MCF 10A (cell line): ENCODE measurements at regions not wholly inside any gene's neighbourhood (a gene's known extent, or its start where the extent isn't known, plus 50 kb on each side); places are given as distances from the start of the nearest gene placed in this dataset.

Source experiments
- BruUV-seq: library from RNA; stranded (reverse); fragments of 400-500 nt; replicated peaks from 2 replicates; lab custom pipeline; 2021; lab: Mats Ljungman, UMichigan
- CTCF ChIA-PET: fragments of 300-600 bp; sonication (Branson Sonifier 250); formaldehyde crosslinking; extraction: SDS; loops from one replicate; lab custom pipeline; 2021; ENCODE audit warnings: antibody characterized with exemption, inconsistent platforms; lab: Yijun Ruan, JAX
- POLR2A ChIA-PET: fragments of 300-600, 350-650 bp; sonication (Branson Sonifier 250); formaldehyde crosslinking; extraction: SDS; loops from one replicate; lab custom pipeline; 2020; ENCODE audit warnings: antibody characterized with exemption, inconsistent platforms; lab: Yijun Ruan, JAX
- DNase-seq: peaks from one replicate; pipeline ENCODE4 v3.0.0-alpha.2; 2018; ENCODE audit not compliant: unreplicated experiment
- H3K27ac Mint-ChIP-seq: one replicate; pipeline ENCODE4 v1.8.0; 2022; ENCODE audit warnings: mild to moderate bottlenecking, low read depth, mixed read lengths; ENCODE audit not compliant: unreplicated experiment
- H3K27me3 Mint-ChIP-seq: one replicate; pipeline ENCODE4 v1.8.0; 2022; ENCODE audit warnings: mixed read lengths; ENCODE audit not compliant: insufficient read depth, unreplicated experiment
- H3K36me3 Mint-ChIP-seq: one replicate; pipeline ENCODE4 v1.8.0; 2022; ENCODE audit warnings: mild to moderate bottlenecking, moderate library complexity, mixed read lengths; ENCODE audit not compliant: insufficient read depth, unreplicated experiment
- H3K4me1 Mint-ChIP-seq: one replicate; pipeline ENCODE4 v1.8.0; 2022; ENCODE audit warnings: mixed read lengths; ENCODE audit not compliant: insufficient read depth, unreplicated experiment
- H3K4me3 Mint-ChIP-seq: one replicate; pipeline ENCODE4 v1.8.0; 2022; ENCODE audit warnings: mild to moderate bottlenecking, moderate library complexity, mixed read lengths; ENCODE audit not compliant: unreplicated experiment
- H3K9me3 Mint-ChIP-seq: one replicate; pipeline ENCODE4 v1.8.0; 2022; ENCODE audit warnings: mixed read lengths; ENCODE audit not compliant: unreplicated experiment
- CTCF ChIP-seq: fragments of 200-600 bp; IDR thresholded peaks from one replicate; pipeline ENCODE4 v1.8.0; 2022; ENCODE audit warnings: antibody characterized with exemption, mild to moderate bottlenecking; ENCODE audit not compliant: unreplicated experiment
- intact Hi-C: fragments of 100-400 bp; cut with micrococcal nuclease; formaldehyde crosslinking; loops from 2 replicates; pipeline ENCODE4 v1.14.1; 2022

GRCh38 chr4:123892368-123892976 lies 495.9 kb downstream of the SPRY1 start:
- H3K27me3 Mint-ChIP-seq: no peaks in the 10 kb centered on the region
- ChIA-PET POLR2A (interaction anchor here (0.6 kb wide), 1 partner anchor 865 kb away, joined by 3 read pairs; no protein-coding TSS in a partner anchor), CTCF (interaction anchor here (1.0 kb wide), 1 partner anchor 26 kb away, joined by 3 read pairs; no protein-coding TSS in a partner anchor)
- BruUV-seq: no TSS peak
- no peak for DNase-seq
- H3K36me3 Mint-ChIP-seq: no peaks in the 10 kb centered on the region
- peaks cover 10% of the 10 kb centered on the region for H3K4me1 Mint-ChIP-seq
- no peaks in the 10 kb centered on the region for H3K9me3 Mint-ChIP-seq
- no peak for TF ChIP-seq CTCF
- H3K4me3 Mint-ChIP-seq: no peak overlapping the region
- intact Hi-C loops: no loop called here
- H3K27ac Mint-ChIP-seq: no peak overlapping the region

GRCh38 chr4:123893011-123893981 lies 496.7 kb downstream of the SPRY1 start:
- POLR2A ChIA-PET: no interaction called here
- no peak for DNase-seq
- no TSS peak for BruUV-seq
- Mint-ChIP-seq H3K27me3 (no peaks in the 10 kb centered on the region), H3K36me3 (no peaks in the 10 kb centered on the region), H3K27ac (no peak overlapping the region), H3K4me3 (no peak overlapping the region), H3K4me1 (peaks cover 10% of the 10 kb centered on the region), H3K9me3 (no peaks in the 10 kb centered on the region)
- no peak for TF ChIP-seq CTCF
- intact Hi-C loops: no loop called here
- CTCF ChIA-PET: interaction anchor here (0.7 to 1.0 kb wide), 2 partner anchors 25 to 931 kb away, joined by 3 read pairs; no protein-coding TSS in a partner anchor

- ChIA-PET CTCF (no interaction called here), POLR2A (interaction anchor here (0.6 kb wide), 1 partner anchor 41 kb away, joined by 3 read pairs; no protein-coding TSS in a partner anchor)
- no peak overlapping the region for H3K4me3 Mint-ChIP-seq
- H3K36me3 Mint-ChIP-seq: no peaks in the 10 kb centered on the region
- intact Hi-C loops: no loop called here
- no peak for TF ChIP-seq CTCF
- no peak for DNase-seq
- no TSS peak for BruUV-seq
- H3K4me1 Mint-ChIP-seq: peaks cover 10% of the 10 kb centered on the region
- no peaks in the 10 kb centered on the region for H3K27me3 Mint-ChIP-seq
- no peak overlapping the region for H3K27ac Mint-ChIP-seq
- no peaks in the 10 kb centered on the region for H3K9me3 Mint-ChIP-seq
Observed at GRCh38 chr4:123896446-123897071, 500.0 kb downstream of the SPRY1 start.
